ENCODE measurements at regions not wholly inside any gene's neighbourhood (a gene's known extent, or its start where the extent isn't known, plus 50 kb on each side); places are given as distances from the start of the nearest gene placed in this dataset.

- WGBS, 5 donors = 70 to 87% (median 72%) methylated on average over 3 of the region's 3 CpGs
These were observed 869.1 kb downstream of the SLC4A3 start for GRCh38 chr2:220496513-220496912.

GRCh38 chr2:220499225-220499624 lies 871.8 kb downstream of the SLC4A3 start:
- intact Hi-C loops (cut with DNase I; ENCODE audit: low total_unique reads) = no loop called here
- H3K27me3 ChIP-seq (replicated peaks in 1 of 7) = no peaks in the 10 kb centered on the region
- no peak overlapping the region for H3K4me3 ChIP-seq
- no peaks in the 10 kb centered on the region for H3K36me3 ChIP-seq
- no peak for TF ChIP-seq POLR2AphosphoS5 (IDR thresholded peaks at IDR 0.05)
- TF ChIP-seq CTCF (IDR thresholded peaks at IDR 0.05 in 8 of 11, conservative IDR thresholded peaks at IDR 0.05 in 3 of 11) = no peak
- TF ChIP-seq POLR2A (IDR thresholded peaks at IDR 0.05) = no peak
- no peaks in the 10 kb centered on the region for H3K4me1 ChIP-seq
- H3K9me3 ChIP-seq = peaks cover 0 to 6% (median 0%) of the 10 kb centered on the region in 8 donors
- no peak overlapping the region for H3K27ac ChIP-seq
- no peak for DNase-seq
- 12 to 22% (median 14%) methylated on average over 2 of the region's 2 CpGs for WGBS, 5 donors

More at GRCh38 chr2:220496513-220496912, 869.1 kb downstream of the SLC4A3 start:
- no peak for TF ChIP-seq POLR2AphosphoS5 (IDR thresholded peaks at IDR 0.05)
- no peak for TF ChIP-seq CTCF (IDR thresholded peaks at IDR 0.05 in 8 of 11, conservative IDR thresholded peaks at IDR 0.05 in 3 of 11)
- no peak for TF ChIP-seq POLR2A (IDR thresholded peaks at IDR 0.05)
- intact Hi-C loops (cut with DNase I; ENCODE audit: low total_unique reads) = no loop called here
- no peak overlapping the region for H3K4me3 ChIP-seq
- no peaks in the 10 kb centered on the region for H3K36me3 ChIP-seq
- H3K9me3 ChIP-seq = peaks cover 0 to 3% (median 0%) of the 10 kb centered on the region in 8 donors
- H3K27me3 ChIP-seq (replicated peaks in 1 of 7) = no peaks in the 10 kb centered on the region
- no peak overlapping the region for H3K27ac ChIP-seq
- H3K4me1 ChIP-seq = no peaks in the 10 kb centered on the region
- no peak for DNase-seq

GRCh38 chr2:220502539-220502938 lies 875.1 kb downstream of the SLC4A3 start:
- no peak for DNase-seq
- intact Hi-C loops (cut with DNase I; ENCODE audit: low total_unique reads) = no loop called here
- 91 to 94% (median 92%) methylated on average over 3 of the region's 3 CpGs for WGBS, 5 donors

GRCh38 chr2:220503431-220503830 lies 876.0 kb downstream of the SLC4A3 start:
- H3K36me3 ChIP-seq = no peaks in the 10 kb centered on the region
- H3K4me3 ChIP-seq = no peak overlapping the region
- H3K27me3 ChIP-seq (replicated peaks in 1 of 7) = no peaks in the 10 kb centered on the region
- WGBS, 5 donors = 73 to 84% (median 73%) methylated on average over 4 of the region's 4 CpGs
- no peak for TF ChIP-seq POLR2AphosphoS5 (IDR thresholded peaks at IDR 0.05)
- no peak for TF ChIP-seq CTCF (IDR thresholded peaks at IDR 0.05 in 8 of 11, conservative IDR thresholded peaks at IDR 0.05 in 3 of 11)
- TF ChIP-seq POLR2A (IDR thresholded peaks at IDR 0.05) = no peak
- no peak for DNase-seq
- peaks cover 0 to 6% (median 0%) of the 10 kb centered on the region in 8 donors for H3K9me3 ChIP-seq
- no peak overlapping the region for H3K27ac ChIP-seq
- H3K4me1 ChIP-seq = no peaks in the 10 kb centered on the region
- intact Hi-C loops (cut with DNase I; ENCODE audit: low total_unique reads) = no loop called here

More at GRCh38 chr2:220502539-220502938, 875.1 kb downstream of the SLC4A3 start:
- Histone ChIP-seq H3K27ac (no peak overlapping the region), H3K9me3 (peaks cover 0 to 6% (median 0%) of the 10 kb centered on the region in 8 donors), H3K4me3 (no peak overlapping the region), H3K36me3 (no peaks in the 10 kb centered on the region), H3K4me1 (no peaks in the 10 kb centered on the region), H3K27me3 (replicated peaks in 1 of 7) (no peaks in the 10 kb centered on the region)
- no peak for TF ChIP-seq POLR2A (IDR thresholded peaks at IDR 0.05)
- no peak for TF ChIP-seq CTCF (IDR thresholded peaks at IDR 0.05 in 8 of 11, conservative IDR thresholded peaks at IDR 0.05 in 3 of 11)
- TF ChIP-seq POLR2AphosphoS5 (IDR thresholded peaks at IDR 0.05) = no peak
